GM18870 (cell line): ENCODE measurements at regions not wholly inside any gene's neighbourhood (a gene's known extent, or its start where the extent isn't known, plus 50 kb on each side); places are given as distances from the start of the nearest gene placed in this dataset.
A peak's percentile ranks its signal among the peaks of the same experiment; 100 is the strongest.
"Not testable (repeated sequence)": the region's sequence is repeated elsewhere in the genome, so short reads cannot be mapped to it uniquely, and the experiment has no call there.

Source experiments
- ATAC-seq: cut with Tn5 transposase; IDR thresholded peaks from one replicate; pipeline ENCODE4 v1.9.1; 2021; ENCODE audit warnings: moderate library complexity; ENCODE audit not compliant: unreplicated experiment

DNA sequence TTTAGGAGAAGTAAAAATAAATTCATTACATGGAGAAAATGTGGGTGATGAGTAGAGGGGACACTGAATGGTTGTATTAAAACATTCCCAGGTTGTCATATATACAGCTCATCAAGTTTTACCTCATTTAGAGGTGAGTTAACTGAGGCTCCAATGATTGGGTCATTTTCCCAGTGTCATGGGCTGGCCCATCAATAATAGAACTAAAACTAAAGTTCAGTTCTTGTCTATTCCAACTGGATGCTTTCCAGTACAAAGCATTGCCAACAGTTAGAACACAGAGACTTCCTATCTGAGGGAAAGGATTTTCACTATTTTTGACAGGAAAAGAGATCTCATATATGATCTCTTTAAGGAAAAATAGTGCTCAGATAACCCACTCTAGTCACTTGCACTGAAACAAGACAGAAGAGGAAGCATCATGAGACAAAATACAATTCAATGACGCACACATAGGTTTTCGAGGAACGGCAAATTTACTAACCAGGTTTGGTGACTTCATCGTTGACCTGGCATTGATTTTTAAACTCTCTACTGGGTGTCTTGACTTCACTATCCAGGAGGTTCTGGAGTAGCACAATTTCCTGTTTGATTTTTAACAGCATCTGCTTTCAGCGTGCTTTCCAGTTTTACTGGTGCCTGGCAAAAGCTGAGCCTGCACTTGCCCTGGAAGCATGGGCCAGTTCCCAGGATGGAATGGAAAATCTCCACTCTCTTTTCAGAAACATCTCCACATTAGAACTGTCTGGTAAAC is 195.5 kb upstream of the FBXL4 start:
- no peak for ATAC-seq

DNA sequence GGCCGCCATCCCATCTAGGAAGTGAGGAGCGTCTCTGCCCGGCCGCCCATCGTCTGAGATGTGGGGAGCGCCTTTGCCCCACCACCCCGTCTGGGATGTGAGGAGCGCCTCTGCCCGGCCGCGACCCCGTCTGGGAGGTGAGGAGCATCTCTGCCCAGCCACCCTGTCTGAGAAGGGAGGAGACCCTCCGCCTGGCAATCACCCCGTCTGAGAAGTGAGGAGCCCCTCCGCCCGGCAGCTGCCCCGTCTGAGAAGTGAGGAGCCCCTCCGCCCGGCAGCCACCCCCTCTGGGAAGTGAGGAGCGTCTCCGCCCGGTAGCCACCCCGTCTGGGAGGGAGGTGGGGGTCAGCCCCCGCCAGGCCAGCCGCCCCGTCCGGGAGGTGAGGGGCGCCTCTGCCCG is 194.2 kb upstream of the FBXL4 start:
- not testable (repeated sequence) for ATAC-seq

DNA sequence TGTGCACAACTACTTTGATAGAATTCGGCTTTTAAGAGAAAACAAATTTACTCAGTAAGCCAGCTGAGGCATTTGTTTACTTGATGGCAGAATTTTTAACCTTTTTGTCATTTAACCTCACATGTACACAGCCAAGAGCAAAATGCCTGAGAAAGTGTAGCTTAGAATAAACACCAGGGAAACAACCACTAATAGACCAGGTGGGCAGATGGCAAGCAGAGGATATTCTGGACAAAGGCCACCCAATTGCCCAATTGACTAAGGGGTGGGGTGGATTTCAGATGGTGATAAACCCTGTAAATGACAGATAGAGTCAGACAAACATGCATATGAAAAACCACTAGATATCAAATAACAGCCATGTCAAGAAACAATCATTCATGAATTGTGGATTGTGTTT is 190.7 kb upstream of the FBXL4 start:
- no peak for ATAC-seq

DNA sequence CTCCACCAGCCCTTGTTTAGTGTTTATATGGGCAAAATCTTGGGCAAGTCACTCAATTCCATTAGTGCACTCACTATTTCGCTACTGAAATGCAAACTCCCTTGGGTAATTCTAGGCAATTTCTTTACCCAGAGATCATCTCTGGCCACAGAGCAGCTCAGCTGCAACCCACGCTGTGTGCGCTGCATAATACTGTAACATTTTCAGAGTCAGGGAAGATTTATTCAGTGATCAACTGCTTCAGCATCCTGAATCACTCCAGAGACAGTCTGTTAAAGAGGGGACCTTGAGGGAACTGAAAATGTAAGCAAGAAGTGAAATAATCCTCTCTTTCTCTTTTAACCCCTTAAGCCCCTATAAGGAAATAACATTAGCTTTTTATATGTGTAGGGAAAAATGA is 189.6 kb upstream of the FBXL4 start:
- no peak for ATAC-seq

DNA sequence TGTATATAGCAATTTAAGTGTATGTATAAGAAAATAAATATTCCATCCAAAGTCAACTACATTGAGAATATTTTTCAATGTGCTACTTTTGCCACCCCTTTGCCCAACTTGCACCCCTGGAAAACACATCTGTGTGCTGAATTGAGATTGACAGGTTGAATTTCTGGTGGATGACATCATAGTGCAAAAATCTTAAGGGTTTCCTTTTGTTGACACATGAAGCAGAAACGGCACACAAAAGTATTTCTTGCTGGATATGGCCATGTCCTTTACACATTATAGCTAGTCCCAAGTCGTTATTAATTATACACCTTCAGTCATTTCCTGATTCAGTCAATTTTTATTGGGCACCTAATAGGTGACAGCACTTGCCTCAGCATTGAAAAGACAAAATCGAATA is 188.7 kb upstream of the FBXL4 start:
- ATAC-seq = no peak

DNA sequence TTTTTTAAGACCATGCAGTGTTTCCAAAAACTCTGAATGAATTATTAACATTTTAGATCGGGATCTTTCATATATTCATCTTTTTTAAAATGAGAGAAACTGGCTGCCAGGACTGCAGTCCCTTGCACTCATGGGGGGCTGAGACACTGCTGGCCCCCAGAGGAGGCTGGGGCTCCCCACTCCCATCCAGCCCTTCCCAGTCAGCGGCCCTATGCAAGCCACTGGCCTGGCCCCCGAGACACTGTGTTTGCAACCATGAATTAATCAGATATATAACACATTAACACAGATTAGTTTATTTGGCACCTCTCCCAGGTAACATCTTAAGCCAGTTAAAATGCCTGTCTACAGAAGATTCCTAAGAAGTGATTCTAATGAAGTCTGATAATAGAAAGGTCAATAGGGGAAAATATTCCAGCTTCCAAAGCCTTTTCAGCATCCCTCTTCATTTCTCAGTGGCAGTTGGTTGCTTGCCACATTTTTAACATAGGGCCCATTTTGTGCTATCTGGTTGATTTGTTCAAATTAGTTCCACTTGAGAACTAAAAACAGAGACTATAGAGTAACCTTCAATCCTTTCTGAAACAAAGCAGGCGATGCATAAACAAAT is 184.4 kb upstream of the FBXL4 start:
- ATAC-seq = no peak

DNA sequence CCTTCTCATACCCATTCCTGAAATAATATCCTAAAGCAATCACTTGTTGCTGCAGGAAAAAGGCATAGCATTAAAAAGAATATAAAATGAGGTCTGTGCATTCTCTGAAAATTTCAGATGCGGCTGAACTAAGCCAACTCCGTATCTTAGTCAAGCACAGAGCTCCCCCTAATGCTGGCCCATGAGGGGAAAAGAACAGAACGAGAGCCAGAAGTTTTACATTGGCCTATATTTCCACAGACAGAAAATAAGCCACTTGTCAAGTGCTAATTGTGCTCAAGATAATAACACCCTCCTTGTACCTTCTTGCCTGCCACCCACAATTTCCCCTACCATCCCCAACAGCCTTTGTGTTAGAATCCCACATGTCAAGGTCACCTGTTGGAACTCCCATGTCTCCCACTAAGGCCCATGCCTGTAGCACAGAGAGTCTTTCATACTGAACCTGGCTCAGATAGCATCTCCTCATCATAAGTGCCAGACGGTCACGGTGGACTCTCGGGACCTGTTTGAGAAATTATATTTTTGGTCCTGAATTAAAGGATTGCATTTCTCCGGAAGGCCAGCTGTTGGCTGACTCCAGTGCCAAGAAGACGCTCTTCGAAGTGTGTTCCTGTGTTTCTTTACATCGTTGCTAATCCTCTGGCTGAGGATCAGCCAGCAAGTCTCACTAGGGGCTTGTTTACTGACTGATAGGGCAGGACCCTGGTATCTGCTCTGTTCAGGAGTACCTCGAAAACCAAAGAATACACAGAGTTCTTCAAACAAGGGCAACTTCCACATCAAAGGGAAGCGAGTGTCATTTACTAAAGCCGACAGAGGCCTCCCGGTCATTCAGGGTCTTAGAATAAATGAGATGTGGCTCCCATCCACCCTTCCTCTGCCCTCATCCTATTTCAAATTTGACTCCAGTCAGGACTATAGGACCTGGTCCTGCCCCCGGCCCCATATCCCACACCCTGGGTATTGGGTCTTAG is 183.4 kb upstream of the FBXL4 start:
- ATAC-seq = no peak

DNA sequence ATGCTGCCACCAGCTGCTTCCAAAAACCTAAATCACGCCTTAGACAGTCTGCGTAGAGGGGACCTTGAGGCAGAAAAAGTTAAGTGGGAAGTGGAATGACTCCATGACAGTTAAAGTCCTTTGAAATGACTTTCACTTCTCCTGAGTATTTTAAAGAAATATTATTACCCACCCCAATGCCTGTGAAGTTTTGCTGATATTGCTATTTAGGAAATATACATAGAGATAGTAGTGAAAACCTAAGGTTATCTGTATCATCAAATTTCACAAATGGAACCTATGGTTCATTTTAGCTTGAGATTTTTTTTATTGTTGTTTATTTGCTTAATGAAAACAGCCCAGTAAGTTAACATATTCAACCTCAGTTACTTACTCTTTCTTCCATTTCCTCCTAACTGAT is 182.1 kb upstream of the FBXL4 start:
- no peak for ATAC-seq

DNA sequence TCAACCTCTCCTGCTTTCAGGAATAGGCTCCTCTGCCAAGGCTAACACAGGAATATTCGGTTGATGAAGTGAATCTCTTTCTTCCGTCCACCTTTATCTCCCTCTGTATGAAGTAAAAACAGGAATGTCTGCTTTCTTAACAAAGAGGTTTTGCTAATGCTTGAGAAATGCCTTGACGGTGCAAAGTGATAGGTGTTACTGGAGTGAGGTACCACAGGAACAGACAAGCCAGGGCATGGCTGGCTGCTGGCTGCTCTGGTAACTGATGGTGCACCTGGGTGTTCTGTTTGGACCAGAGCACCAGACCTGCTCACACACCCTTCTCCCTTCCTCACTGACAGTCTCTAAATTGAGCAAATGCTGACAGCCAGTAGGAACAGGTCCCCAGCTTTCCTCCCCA is 174.0 kb upstream of the FBXL4 start:
- no peak for ATAC-seq

DNA sequence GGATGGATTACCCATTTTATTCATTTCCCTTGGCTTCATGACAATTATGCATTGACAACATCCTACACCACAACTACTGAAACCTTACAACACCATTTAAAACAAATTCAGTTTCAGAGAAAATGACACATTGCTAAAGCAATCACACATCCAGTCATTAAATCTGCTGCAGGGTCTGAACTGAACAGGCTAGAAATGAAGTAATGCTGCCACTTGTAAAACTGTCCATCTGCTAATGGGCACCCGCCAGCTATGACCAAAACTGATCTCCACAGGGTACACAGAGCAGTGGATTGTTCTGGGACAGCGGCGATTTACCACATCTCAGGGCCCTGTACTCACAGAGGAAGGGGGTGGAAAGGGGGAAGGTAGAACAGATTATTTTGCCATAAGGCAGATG is 172.9 kb upstream of the FBXL4 start:
- ATAC-seq = no peak

DNA sequence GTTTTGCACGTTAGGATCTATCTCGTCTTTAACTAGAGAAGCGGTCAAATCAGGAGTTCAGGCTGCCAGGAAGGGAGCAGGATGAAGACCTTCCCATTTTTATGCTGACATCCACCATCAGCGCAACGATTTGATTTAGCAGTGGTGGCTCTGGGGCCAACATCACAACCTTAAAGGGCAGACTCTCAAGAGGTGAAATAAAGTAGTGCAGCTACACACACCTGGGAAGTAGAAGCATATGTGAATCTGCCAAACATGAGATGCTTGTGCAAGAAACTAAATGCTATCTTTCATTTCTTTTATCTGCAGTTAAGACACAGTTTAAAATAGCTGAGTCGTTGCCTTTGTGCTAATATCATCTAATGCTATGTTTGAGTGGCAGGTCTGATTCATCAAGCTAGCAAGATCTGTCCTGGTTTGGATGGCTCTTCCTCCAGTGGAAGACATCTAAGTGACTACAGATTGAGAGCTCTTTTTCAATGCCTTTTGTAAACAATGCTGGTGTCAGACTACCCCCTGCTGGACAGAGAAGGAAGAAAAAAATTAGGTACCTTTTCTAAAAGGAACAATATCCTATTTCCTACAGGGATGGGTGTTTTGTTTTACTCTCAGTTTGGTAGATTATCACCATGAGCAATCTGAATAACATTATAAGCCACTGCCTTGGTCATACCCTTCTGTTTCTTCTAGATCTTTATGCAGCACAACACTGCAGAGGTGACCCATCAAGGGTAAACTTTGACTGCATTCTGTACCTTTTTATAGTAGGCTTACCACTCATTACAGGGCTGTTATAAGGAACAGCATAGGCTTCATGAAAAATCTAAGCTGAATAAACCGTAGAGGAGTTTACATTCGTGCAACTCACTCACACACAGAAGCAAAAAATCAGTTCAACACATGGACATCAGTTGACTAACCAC is 171.6 kb upstream of the FBXL4 start:
- peak; percentile 74 for ATAC-seq

DNA sequence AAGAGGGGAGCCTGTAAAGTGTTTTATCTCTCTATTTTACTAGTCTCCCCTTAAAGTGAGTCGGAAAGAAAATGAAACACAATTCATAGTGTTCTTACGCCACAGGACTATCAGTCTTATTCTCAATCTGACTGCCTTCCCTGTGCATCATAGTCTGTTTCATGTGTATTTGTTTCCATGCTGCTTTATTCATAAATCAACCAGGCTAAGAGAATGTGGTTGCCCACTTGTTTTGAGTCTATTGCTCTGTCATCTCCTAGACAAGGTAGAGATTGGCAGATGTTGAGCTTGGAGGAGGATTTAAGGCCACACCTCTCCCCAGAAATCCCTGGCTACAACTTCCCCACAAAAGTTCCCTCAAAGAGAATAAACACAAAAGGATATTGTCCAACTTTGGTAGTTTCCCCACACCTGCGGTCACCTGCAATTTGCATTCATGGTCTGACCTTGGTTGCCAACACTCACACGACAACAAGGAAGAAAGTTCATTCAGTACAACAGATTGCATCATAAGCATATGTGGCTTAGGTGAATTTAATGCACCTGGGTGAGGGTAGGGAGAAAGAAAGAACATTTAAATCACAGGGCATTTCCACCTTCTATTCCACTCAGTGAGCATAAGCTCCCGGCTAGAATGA is 167.1 kb upstream of the FBXL4 start:
- no peak for ATAC-seq

DNA sequence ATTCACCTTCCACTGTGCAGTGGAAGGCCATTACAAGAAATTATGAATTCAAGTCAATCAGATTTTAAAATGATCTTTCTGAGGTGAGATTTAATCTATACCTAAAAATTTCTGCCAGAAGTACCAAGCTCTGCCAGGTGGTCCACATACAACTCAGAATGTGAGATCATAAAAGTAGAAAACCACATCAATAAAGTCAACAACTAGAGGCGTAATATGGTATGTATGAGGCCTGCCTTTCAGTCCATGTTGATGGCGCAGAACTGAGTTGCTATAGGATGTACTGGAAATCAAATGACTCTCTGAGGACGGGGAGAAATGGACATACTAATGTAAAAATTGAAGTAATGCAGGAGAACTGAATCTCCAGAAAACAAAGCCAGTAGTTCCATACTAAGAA is 163.8 kb upstream of the FBXL4 start:
- no peak for ATAC-seq

DNA sequence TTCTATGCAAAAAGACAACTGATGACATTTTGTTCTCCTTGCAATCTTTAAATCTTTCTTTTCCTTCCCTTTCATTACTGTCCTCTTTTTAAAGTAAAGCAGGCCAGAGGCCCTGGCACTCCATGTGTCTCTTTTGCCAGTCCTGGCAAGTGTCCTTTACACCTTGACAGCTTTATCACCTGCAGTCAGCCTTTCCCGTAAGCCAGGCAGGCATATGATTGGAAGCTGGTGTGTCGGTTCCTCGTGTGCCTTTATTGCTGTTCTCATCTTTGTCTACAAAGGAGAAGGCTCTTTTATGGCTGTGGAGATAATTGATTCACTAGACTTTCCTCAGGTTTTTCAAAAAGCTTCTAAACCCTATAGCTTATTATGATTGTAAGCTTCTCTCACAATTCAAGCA is 162.3 kb upstream of the FBXL4 start:
- ATAC-seq = no peak

DNA sequence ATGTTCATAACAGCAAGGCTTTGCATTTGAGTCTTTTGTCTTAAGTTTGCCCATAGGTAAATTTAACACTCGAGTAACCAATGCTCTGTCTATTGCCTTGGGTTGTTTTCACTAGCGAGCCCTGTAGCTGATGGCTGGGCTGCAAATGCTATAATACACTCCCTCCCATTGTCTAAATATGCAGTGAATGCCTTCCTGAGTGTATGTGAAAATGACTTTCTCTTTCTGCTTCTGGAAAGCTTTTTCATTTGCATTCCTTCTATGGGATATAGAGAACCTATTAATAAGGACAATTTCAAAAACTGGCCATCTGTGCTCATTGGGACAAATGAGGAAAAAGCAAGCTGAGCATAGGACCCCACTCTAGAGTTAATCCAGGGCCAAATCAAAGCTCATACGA is 156.5 kb upstream of the FBXL4 start:
- no peak for ATAC-seq

DNA sequence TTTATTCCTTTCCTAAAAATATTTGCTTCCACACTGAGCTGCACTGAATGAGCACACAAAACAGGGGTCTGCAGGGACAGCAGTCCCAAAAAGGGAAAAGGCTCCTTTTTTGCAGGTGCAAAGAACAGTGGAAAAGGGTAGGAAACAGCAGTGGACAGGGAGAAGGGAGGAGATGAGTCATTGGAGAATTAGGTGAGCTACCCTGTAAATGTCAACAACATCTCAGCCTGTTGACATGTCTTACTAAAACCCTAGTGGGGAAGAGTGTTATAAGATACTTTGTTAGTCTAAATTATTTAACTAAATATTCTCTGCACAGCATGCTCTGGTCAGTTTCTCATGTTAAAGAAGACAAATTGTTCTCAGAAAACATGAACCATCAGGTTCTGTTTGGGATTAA is 151.5 kb upstream of the FBXL4 start:
- no peak for ATAC-seq

DNA sequence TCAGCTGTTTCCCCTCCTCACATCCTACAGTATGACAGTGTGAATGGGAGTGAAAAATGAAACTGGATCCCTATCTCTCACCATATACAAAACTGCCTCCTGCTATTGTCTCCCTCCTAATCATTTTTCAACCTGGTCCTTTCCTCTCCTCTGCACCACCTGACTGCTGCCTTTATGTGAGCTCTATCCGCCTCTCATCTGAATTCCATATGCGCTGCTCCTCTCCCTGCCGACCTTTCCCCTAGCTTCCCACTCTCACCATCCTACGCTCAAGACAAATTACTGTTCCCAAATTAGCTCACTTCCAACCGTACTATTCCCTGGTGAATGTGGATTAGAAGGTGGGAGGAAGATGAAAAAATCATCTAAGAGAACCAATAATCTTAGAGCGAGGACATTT is 148.4 kb upstream of the FBXL4 start:
- ATAC-seq = no peak

DNA sequence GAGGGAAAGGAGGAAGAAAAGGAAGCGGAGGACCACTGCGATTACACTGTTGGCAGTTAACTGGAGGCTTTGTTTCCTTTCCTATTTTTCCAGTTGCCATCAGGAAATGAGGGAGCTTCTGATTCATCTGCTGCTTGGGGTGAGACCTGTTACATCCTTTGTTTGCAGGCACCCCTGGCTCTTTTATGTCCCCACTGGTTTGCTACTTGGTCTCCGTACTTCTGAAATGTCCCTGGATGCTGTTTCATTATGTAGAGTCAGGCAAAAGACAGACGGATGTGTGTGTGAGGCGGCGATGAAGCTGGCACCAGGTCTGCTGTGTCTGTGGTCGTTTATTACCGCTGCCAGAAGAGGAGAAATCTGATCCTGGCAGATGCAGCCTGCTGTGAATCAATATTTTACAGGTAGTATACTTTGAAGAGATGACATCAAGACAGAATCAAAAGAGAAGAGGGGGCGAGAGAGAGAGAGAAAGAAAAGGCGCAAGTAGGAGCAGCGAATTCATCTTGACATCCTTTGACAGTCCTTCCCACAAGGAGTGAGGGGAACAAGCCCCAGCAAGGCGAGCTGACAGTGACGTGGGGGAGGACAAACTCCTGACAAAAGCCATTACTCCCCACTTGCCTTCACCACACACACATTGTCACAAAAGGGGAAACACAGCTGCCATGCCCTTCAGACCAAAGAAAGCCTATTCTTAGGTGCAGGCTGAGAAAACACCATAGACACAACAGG is 145.9 kb upstream of the FBXL4 start:
- ATAC-seq = no peak

DNA sequence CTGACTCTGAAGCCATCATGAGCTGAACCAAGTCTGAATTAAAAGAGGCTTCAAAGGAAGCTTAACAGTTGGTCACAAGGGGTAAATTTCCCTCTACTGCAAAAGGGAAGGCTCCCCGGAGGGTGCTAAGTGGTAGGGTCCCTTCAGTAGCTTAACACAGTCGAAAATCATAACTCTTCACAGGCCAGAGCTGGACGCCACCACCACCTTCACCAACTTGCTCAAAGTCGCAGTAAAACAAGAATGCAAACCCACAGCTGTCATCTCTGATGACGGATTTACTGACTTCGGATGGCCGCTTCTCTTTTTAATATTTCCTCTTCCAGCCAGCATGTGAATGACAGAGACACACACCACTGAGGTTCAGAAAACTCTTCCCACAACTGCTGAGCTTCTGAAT is 144.7 kb upstream of the FBXL4 start:
- ATAC-seq = peak; percentile 9

DNA sequence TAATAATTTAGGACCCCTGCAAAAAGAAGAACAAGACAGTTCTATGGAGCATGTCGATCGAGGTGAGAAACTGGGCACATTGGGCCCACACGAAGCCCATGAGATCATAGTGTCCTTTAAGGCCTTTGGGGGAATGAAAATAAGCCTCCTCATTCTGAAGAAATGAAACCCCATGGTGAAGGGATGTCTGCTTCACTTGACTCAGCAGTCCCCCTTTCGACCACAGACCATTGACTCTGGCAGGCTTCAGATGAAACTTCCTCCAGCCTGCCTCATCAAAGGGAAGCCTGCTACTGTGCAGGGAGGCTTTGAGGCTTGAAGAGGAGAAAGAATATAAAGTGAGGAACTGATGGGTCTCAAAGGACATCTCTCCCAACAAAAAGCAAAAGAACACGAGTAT is 144.2 kb upstream of the FBXL4 start:
- ATAC-seq = peak; percentile 87
